ENCODE measurements at regions not wholly inside any gene's neighbourhood (a gene's known extent, or its start where the extent isn't known, plus 50 kb on each side); places are given as distances from the start of the nearest gene placed in this dataset.

DNA sequence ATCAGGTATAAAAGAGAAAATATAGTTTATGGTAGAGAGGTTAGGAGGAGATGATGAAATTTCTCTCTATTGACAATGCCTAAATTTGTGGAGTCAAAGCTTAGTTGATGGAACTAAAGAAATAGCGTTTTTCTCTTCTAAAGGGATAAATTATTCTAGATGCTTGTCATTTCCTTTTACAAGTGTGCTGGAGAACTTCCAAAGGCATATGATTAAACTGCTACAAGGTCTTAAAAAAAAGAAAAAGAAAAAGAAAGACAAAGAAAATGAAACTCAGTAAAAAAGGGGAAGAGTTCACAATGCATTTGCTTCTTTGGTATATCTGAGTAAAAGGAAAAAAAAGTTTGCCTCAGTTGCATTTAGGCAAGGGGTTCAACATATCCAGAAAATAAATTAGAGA, 499.8 kb upstream of the PTCHD4 start:
- no peak for TF ChIP-seq CTCF (IDR thresholded peaks at IDR 0.05)
- TF ChIP-seq POLR2A (IDR thresholded peaks at IDR 0.05), result no peak
- no peak for TF ChIP-seq POLR2AphosphoS5 (IDR thresholded peaks at IDR 0.05)

Measured in gastroesophageal sphincter (tissue), 3 donors.